GM18498 (cell line): ENCODE measurements at regions not wholly inside any gene's neighbourhood (a gene's known extent, or its start where the extent isn't known, plus 50 kb on each side); places are given as distances from the start of the nearest gene placed in this dataset.
"Not testable (repeated sequence)": the region's sequence is repeated elsewhere in the genome, so short reads cannot be mapped to it uniquely, and the experiment has no call there.

ENCODE experiments used
- ATAC-seq: cut with Tn5 transposase; IDR thresholded peaks from one replicate; pipeline ENCODE4 v1.9.1; 2021; ENCODE audit warnings: mild to moderate bottlenecking, moderate library complexity; ENCODE audit not compliant: unreplicated experiment

GRCh38 chr20:56765172-56766073 lies 136.3 kb downstream of the TFAP2C start:
- no peak for ATAC-seq

GRCh38 chr20:56766528-56766927 lies 137.4 kb downstream of the TFAP2C start:
- no peak for ATAC-seq

- ATAC-seq, result no peak
Observed at GRCh38 chr20:56769921-56770600, 141.0 kb downstream of the TFAP2C start.

GRCh38 chr20:56773749-56774148 lies 144.6 kb downstream of the TFAP2C start:
- no peak for ATAC-seq

GRCh38 chr20:56774873-56775272 lies 145.8 kb downstream of the TFAP2C start:
- ATAC-seq, result no peak

GRCh38 chr20:56776345-56776744 lies 147.2 kb downstream of the TFAP2C start:
- ATAC-seq, result no peak

GRCh38 chr20:56778765-56779195 lies 149.7 kb downstream of the TFAP2C start:
- ATAC-seq, result no peak

GRCh38 chr20:56779452-56780143 lies 150.5 kb downstream of the TFAP2C start:
- ATAC-seq, result no peak

GRCh38 chr20:56780266-56780665 lies 151.2 kb downstream of the TFAP2C start:
- ATAC-seq, result no peak

GRCh38 chr20:56781108-56781739 lies 152.1 kb downstream of the TFAP2C start:
- ATAC-seq, result no peak

GRCh38 chr20:56781987-56782560 lies 153.0 kb downstream of the TFAP2C start:
- not testable (repeated sequence) for ATAC-seq

GRCh38 chr20:56782814-56783213 lies 153.7 kb downstream of the TFAP2C start:
- ATAC-seq, result not testable (repeated sequence)

GRCh38 chr20:56783826-56784225 lies 154.7 kb downstream of the TFAP2C start:
- ATAC-seq, result no peak

GRCh38 chr20:56786503-56786902 lies 157.4 kb downstream of the TFAP2C start:
- ATAC-seq, result no peak

- ATAC-seq, result no peak
Observed at GRCh38 chr20:56788041-56788670, 159.1 kb downstream of the TFAP2C start.

- no peak for ATAC-seq
Observed at GRCh38 chr20:56788671-56789610, 159.8 kb downstream of the TFAP2C start.

- no peak for ATAC-seq
Observed at GRCh38 chr20:56793916-56794315, 164.8 kb downstream of the TFAP2C start.

- ATAC-seq, result no peak
Observed at GRCh38 chr20:56795492-56795891, 166.4 kb downstream of the TFAP2C start.

- no peak for ATAC-seq
Observed at GRCh38 chr20:56796345-56796744, 167.2 kb downstream of the TFAP2C start.
